ENCODE measurements at regions not wholly inside any gene's neighbourhood (a gene's known extent, or its start where the extent isn't known, plus 50 kb on each side); places are given as distances from the start of the nearest gene placed in this dataset.

DNA sequence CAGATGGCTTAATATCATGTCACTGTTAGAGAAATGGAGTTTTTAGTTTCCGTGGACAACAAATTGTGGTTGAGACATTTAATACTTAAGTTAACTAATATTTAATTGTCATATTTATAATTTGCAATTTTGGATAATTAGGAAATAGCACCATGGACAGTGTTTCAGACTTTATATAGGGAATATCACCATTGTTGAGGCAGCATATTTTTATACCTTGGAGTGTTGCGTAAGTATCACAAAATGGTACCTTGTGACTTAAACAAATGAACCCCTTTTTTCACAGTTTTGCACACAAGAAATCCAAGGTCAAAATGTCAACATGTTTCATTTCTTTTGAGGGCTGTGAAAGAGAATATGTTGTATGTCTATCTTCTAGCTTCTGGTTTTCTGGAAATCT, 539.9 kb downstream of the TECRL start:
- intact Hi-C loops (cut with micrococcal nuclease; ENCODE audit: unreplicated experiment) (no loop called here), in situ Hi-C loops (cut with HindIII; ENCODE audit: low pct_unique_long_range_greater_than_20kb, low sequenced_read_pairs) (no loop called here)
- H3K27ac ChIP-seq (ENCODE audit: low read length), result no peak overlapping the region
- ChIA-PET CTCF (no interaction called here), POLR2A (no interaction called here)
- no TSS peak for BruUV-seq (replicated peaks)
- DNase-seq (ENCODE audit: low read depth, low spot score), result no peak
- H3K36me3 ChIP-seq (ENCODE audit: control insufficient read depth, insufficient read depth, low read length), result no peaks in the 10 kb centered on the region
- no peaks in the 10 kb centered on the region for H3K27me3 ChIP-seq (ENCODE audit: control insufficient read depth, insufficient read depth, low read length)
- H3K4me1 ChIP-seq (ENCODE audit: control insufficient read depth, insufficient read depth, low read length), result no peaks in the 10 kb centered on the region
- H3K4me3 ChIP-seq (ENCODE audit: low read depth in 2 of 2, low read length in 2 of 2), result no peak overlapping the region
- no peaks in the 10 kb centered on the region for H3K9me3 ChIP-seq (ENCODE audit: control insufficient read depth, insufficient read depth, low read depth, low read length)
- no peak for ATAC-seq
- TF ChIP-seq, protein P1, sequence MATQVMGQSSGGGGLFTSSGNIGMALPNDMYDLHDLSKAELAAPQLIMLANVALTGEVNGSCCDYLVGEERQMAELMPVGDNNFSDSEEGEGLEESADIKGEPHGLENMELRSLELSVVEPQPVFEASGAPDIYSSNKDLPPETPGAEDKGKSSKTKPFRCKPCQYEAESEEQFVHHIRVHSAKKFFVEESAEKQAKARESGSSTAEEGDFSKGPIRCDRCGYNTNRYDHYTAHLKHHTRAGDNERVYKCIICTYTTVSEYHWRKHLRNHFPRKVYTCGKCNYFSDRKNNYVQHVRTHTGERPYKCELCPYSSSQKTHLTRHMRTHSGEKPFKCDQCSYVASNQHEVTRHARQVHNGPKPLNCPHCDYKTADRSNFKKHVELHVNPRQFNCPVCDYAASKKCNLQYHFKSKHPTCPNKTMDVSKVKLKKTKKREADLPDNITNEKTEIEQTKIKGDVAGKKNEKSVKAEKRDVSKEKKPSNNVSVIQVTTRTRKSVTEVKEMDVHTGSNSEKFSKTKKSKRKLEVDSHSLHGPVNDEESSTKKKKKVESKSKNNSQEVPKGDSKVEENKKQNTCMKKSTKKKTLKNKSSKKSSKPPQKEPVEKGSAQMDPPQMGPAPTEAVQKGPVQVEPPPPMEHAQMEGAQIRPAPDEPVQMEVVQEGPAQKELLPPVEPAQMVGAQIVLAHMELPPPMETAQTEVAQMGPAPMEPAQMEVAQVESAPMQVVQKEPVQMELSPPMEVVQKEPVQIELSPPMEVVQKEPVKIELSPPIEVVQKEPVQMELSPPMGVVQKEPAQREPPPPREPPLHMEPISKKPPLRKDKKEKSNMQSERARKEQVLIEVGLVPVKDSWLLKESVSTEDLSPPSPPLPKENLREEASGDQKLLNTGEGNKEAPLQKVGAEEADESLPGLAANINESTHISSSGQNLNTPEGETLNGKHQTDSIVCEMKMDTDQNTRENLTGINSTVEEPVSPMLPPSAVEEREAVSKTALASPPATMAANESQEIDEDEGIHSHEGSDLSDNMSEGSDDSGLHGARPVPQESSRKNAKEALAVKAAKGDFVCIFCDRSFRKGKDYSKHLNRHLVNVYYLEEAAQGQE (IDR thresholded peaks at IDR 0.05; ENCODE audit: insufficient read depth in 1 of 2, low read depth in 2 of 2, low read length in 1 of 2), result peak in 1 of 2 experiments; percentile 66; a peak in 2 of 4 replicates
- TF ChIP-seq SIN3A (IDR thresholded peaks at IDR 0.05; ENCODE audit: borderline replicate concordance, insufficient read depth, low read depth, low read length), result no peak
- no peak for TF ChIP-seq TCF7L2 (IDR thresholded peaks at IDR 0.05; ENCODE audit: low read depth, low read length)
- TF ChIP-seq, protein P2, sequence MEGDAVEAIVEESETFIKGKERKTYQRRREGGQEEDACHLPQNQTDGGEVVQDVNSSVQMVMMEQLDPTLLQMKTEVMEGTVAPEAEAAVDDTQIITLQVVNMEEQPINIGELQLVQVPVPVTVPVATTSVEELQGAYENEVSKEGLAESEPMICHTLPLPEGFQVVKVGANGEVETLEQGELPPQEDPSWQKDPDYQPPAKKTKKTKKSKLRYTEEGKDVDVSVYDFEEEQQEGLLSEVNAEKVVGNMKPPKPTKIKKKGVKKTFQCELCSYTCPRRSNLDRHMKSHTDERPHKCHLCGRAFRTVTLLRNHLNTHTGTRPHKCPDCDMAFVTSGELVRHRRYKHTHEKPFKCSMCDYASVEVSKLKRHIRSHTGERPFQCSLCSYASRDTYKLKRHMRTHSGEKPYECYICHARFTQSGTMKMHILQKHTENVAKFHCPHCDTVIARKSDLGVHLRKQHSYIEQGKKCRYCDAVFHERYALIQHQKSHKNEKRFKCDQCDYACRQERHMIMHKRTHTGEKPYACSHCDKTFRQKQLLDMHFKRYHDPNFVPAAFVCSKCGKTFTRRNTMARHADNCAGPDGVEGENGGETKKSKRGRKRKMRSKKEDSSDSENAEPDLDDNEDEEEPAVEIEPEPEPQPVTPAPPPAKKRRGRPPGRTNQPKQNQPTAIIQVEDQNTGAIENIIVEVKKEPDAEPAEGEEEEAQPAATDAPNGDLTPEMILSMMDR (IDR thresholded peaks at IDR 0.05), result no peak

DNA sequence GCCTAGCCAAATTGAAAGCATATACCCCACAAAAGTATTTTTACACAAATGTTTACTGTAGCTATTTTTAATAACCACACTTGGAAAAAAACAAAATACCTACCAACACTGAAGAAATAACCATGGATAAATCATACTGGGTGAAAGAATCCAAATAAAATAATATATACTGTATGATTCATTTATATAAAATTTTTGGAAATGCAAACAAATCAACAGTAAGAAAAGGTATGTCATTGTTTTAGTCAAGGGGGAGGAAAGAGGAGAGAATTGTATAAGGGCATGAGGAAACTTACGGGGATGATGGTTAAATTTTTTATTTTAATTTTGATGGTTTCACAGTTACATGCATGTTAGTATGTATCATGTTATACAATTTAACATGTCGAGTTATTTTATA, 557.8 kb downstream of the TECRL start:
- no peaks in the 10 kb centered on the region for H3K9me3 ChIP-seq (ENCODE audit: control insufficient read depth, insufficient read depth, low read depth, low read length)
- DNase-seq (ENCODE audit: low read depth, low spot score) (no peak), ATAC-seq (no peak)
- H3K27me3 ChIP-seq (ENCODE audit: control insufficient read depth, insufficient read depth, low read length), result no peaks in the 10 kb centered on the region
- no peak overlapping the region for H3K4me3 ChIP-seq (ENCODE audit: low read depth in 2 of 2, low read length in 2 of 2)
- no peak overlapping the region for H3K27ac ChIP-seq (ENCODE audit: low read length)
- no peaks in the 10 kb centered on the region for H3K36me3 ChIP-seq (ENCODE audit: control insufficient read depth, insufficient read depth, low read length)
- CTCF ChIA-PET, result no interaction called here
- POLR2A ChIA-PET, result no interaction called here
- TF ChIP-seq, protein P1 (IDR thresholded peaks at IDR 0.05; ENCODE audit: insufficient read depth in 1 of 2, low read depth in 2 of 2, low read length in 1 of 2), result no peak
- no peak for TF ChIP-seq TCF7L2 (IDR thresholded peaks at IDR 0.05; ENCODE audit: low read depth, low read length)
- H3K4me1 ChIP-seq (ENCODE audit: control insufficient read depth, insufficient read depth, low read length), result no peaks in the 10 kb centered on the region
- in situ Hi-C loops (cut with HindIII; ENCODE audit: low pct_unique_long_range_greater_than_20kb, low sequenced_read_pairs), result no loop called here
- no TSS peak for BruUV-seq (replicated peaks)
- intact Hi-C loops (cut with micrococcal nuclease; ENCODE audit: unreplicated experiment), result no loop called here

Data from Panc1 (cell line).